RCC 7860 (cell line): ENCODE measurements at regions not wholly inside any gene's neighbourhood (a gene's known extent, or its start where the extent isn't known, plus 50 kb on each side); places are given as distances from the start of the nearest gene placed in this dataset.
"Not testable (repeated sequence)": the region's sequence is repeated elsewhere in the genome, so short reads cannot be mapped to it uniquely, and the experiment has no call there.

Experiments
- DNase-seq: peaks from one replicate; pipeline ENCODE4 v3.0.0-alpha.2; 2015; ENCODE audit warnings: low spot score
- FAIRE-seq: peaks from 2 replicates; lab custom pipeline; 2012; peaks lifted over from hg19 to GRCh38; lab: Jason Lieb, UNC

- DNase-seq (no peak), FAIRE-seq (no peak)
Measured at GRCh38 chr21:39084979-39085729, 98.1 kb downstream of the PSMG1 start.

GRCh38 chr21:39084073-39084472 lies 99.2 kb downstream of the PSMG1 start:
- DNase-seq (no peak), FAIRE-seq (no peak)

- FAIRE-seq (no peak), DNase-seq (no peak)
Measured at GRCh38 chr21:39083377-39084008, 99.8 kb downstream of the PSMG1 start.

- DNase-seq, result no peak
- no peak for FAIRE-seq
Measured at GRCh38 chr21:39082656-39083376, 100.4 kb downstream of the PSMG1 start.

- DNase-seq (no peak), FAIRE-seq (no peak)
Measured at GRCh38 chr21:39080366-39080765, 102.9 kb downstream of the PSMG1 start.

- FAIRE-seq (no peak), DNase-seq (no peak)
Measured at GRCh38 chr21:39079617-39080016, 103.6 kb downstream of the PSMG1 start.

GRCh38 chr21:39078322-39079065 lies 104.8 kb downstream of the PSMG1 start:
- no peak for DNase-seq
- no peak for FAIRE-seq

- FAIRE-seq (no peak), DNase-seq (no peak)
Measured at GRCh38 chr21:39077876-39078275, 105.4 kb downstream of the PSMG1 start.

GRCh38 chr21:39074508-39074907 lies 108.7 kb downstream of the PSMG1 start:
- FAIRE-seq, result no peak
- no peak for DNase-seq

GRCh38 chr21:39073717-39074116 lies 109.5 kb downstream of the PSMG1 start:
- DNase-seq (no peak), FAIRE-seq (no peak)

- no peak for FAIRE-seq
- DNase-seq, result no peak
Measured at GRCh38 chr21:39073063-39073462, 110.2 kb downstream of the PSMG1 start.

GRCh38 chr21:39072468-39072867 lies 110.8 kb downstream of the PSMG1 start:
- no peak for FAIRE-seq

GRCh38 chr21:39071623-39072214 lies 111.5 kb downstream of the PSMG1 start:
- FAIRE-seq (no peak), DNase-seq (no peak)

More at GRCh38 chr21:39072468-39072867, 110.8 kb downstream of the PSMG1 start:
- no peak for DNase-seq

- FAIRE-seq, DNase-seq: not testable (repeated sequence)
Measured at GRCh38 chr21:39069856-39070255, 113.4 kb downstream of the PSMG1 start.

- no peak for DNase-seq
- FAIRE-seq, result no peak
Measured at GRCh38 chr21:39066829-39067780, 116.1 kb downstream of the PSMG1 start.

GRCh38 chr21:39065917-39066316 lies 117.3 kb downstream of the PSMG1 start:
- DNase-seq (no peak), FAIRE-seq (no peak)

GRCh38 chr21:39064325-39065012 lies 118.8 kb downstream of the PSMG1 start:
- DNase-seq (no peak), FAIRE-seq (no peak)

GRCh38 chr21:39063517-39063916 lies 119.7 kb downstream of the PSMG1 start:
- FAIRE-seq, result no peak
- no peak for DNase-seq

GRCh38 chr21:39062196-39062595 lies 121.1 kb downstream of the PSMG1 start:
- FAIRE-seq (no peak), DNase-seq (no peak)
